ENCODE measurements at regions not wholly inside any gene's neighbourhood (a gene's known extent, or its start where the extent isn't known, plus 50 kb on each side); places are given as distances from the start of the nearest gene placed in this dataset.

DNA sequence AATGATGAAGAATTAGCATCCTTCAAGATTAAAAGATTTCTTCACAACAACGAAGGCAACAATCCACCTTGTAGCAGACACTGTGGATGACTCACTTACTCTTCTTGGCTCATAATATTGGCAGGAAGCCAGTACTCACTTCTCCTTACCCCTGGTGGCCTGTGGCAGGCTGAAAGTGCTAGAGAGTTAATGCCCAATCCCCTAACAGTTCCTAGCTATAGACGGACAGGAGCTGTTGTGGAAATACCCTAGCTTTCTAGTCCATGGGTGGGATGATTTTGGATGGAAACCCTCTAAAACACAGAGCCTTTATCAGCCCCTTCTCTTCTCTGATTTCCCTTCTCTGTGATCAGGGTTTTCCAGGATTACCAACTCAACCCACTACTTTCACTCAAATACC lies 128.6 kb upstream of the NYAP2 start (continued):
- TF ChIP-seq, protein P1, sequence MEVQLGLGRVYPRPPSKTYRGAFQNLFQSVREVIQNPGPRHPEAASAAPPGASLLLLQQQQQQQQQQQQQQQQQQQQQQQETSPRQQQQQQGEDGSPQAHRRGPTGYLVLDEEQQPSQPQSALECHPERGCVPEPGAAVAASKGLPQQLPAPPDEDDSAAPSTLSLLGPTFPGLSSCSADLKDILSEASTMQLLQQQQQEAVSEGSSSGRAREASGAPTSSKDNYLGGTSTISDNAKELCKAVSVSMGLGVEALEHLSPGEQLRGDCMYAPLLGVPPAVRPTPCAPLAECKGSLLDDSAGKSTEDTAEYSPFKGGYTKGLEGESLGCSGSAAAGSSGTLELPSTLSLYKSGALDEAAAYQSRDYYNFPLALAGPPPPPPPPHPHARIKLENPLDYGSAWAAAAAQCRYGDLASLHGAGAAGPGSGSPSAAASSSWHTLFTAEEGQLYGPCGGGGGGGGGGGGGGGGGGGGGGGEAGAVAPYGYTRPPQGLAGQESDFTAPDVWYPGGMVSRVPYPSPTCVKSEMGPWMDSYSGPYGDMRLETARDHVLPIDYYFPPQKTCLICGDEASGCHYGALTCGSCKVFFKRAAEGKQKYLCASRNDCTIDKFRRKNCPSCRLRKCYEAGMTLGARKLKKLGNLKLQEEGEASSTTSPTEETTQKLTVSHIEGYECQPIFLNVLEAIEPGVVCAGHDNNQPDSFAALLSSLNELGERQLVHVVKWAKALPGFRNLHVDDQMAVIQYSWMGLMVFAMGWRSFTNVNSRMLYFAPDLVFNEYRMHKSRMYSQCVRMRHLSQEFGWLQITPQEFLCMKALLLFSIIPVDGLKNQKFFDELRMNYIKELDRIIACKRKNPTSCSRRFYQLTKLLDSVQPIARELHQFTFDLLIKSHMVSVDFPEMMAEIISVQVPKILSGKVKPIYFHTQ (CRISPR knock-in tag; IDR thresholded peaks at IDR 0.05), result no peak
- TF ChIP-seq, protein P2, sequence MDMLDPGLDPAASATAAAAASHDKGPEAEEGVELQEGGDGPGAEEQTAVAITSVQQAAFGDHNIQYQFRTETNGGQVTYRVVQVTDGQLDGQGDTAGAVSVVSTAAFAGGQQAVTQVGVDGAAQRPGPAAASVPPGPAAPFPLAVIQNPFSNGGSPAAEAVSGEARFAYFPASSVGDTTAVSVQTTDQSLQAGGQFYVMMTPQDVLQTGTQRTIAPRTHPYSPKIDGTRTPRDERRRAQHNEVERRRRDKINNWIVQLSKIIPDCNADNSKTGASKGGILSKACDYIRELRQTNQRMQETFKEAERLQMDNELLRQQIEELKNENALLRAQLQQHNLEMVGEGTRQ (CRISPR knock-in tag; IDR thresholded peaks at IDR 0.05), result no peak
- TF ChIP-seq, protein P3, sequence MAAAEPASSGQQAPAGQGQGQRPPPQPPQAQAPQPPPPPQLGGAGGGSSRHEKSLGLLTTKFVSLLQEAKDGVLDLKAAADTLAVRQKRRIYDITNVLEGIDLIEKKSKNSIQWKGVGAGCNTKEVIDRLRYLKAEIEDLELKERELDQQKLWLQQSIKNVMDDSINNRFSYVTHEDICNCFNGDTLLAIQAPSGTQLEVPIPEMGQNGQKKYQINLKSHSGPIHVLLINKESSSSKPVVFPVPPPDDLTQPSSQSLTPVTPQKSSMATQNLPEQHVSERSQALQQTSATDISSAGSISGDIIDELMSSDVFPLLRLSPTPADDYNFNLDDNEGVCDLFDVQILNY (CRISPR knock-in tag; IDR thresholded peaks at IDR 0.05), result no peak
- TF ChIP-seq KAT7 (CRISPR knock-in tag; IDR thresholded peaks at IDR 0.05; ENCODE audit: borderline replicate concordance) (no peak), ZNF317 (CRISPR knock-in tag; IDR thresholded peaks at IDR 0.05; ENCODE audit: borderline replicate concordance, low read depth) (no peak)

DNA sequence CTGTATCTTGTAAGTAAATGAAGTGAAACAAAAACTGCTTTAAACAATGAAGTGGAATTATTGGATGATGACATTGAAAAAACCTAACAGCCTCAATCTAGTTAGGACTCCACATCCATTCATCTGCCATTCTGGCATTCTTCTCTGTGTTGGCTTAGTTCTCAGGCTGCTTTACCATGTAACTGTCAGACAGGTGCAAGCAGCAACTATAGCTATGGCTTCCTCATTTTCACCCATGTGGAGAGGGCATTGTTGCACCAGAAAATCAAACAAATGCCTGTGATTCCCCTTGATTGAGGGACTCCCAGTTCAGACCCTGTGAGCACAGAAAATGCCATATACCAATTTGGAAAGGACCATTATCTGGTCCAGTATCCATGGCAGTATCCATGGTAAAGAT lies 129.5 kb upstream of the NYAP2 start:
- ATAC-seq, result no peak
- TF ChIP-seq TCF7 (CRISPR knock-in tag; IDR thresholded peaks at IDR 0.05; ENCODE audit: low read depth), result no peak
- H3K4me1 Mint-ChIP-seq, result no peaks in the 10 kb centered on the region
- no peak overlapping the region for H3K27ac Mint-ChIP-seq
- no peak for DNase-seq (ENCODE audit: low spot score)
- H3K9me3 Mint-ChIP-seq, result peaks cover 3% of the 10 kb centered on the region; the same call in 1 of the 2 replicates
- no peak overlapping the region for H3K4me3 Mint-ChIP-seq
- ChIA-PET CTCF (no interaction called here), POLR2A (no interaction called here)
- no peaks in the 10 kb centered on the region for H3K36me3 Mint-ChIP-seq
- no peaks in the 10 kb centered on the region for H3K27me3 Mint-ChIP-seq (ENCODE audit: low read depth)

DNA sequence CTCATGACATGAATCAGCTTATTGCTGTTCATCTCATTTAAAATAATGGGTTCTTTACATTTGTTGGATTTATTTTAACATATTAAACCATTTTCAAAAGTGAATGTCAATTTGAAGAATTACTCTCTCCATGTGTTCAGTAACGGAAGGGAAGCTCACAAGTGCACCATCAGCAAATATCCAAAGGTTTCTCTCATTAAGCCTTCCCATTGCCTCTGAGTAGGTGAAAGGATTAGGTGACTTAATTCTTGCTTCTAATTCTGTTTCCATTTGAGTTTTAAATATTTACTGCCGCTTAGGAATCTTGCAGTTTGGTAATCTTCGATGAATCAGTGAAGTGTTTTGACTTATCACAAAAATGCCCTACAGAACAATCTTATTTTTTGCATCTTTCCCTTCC lies 145.1 kb upstream of the NYAP2 start:
- no peak for ATAC-seq
- Mint-ChIP-seq H3K4me3 (no peak overlapping the region), H3K9me3 (peaks cover 17% of the 10 kb centered on the region), H3K27ac (no peak overlapping the region), H3K27me3 (ENCODE audit: low read depth) (no peaks in the 10 kb centered on the region), H3K36me3 (peaks cover 10% of the 10 kb centered on the region), H3K4me1 (peaks cover 17% of the 10 kb centered on the region)
- ChIA-PET POLR2A (interaction anchor here (0.6 kb wide), 1 partner anchor 95 kb away, joined by 5 read pairs; no protein-coding TSS in a partner anchor), CTCF (no interaction called here)
- DNase-seq (ENCODE audit: low spot score), result no peak
- TF ChIP-seq, protein P2 (CRISPR knock-in tag; IDR thresholded peaks at IDR 0.05), result no peak
- no peak for TF ChIP-seq GABPB1 (CRISPR knock-in tag; IDR thresholded peaks at IDR 0.05)
- TF ChIP-seq NR2C2 (CRISPR knock-in tag; IDR thresholded peaks at IDR 0.05), result no peak
- TF ChIP-seq, protein P4, sequence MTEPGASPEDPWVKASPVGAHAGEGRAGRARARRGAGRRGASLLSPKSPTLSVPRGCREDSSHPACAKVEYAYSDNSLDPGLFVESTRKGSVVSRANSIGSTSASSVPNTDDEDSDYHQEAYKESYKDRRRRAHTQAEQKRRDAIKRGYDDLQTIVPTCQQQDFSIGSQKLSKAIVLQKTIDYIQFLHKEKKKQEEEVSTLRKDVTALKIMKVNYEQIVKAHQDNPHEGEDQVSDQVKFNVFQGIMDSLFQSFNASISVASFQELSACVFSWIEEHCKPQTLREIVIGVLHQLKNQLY (CRISPR knock-in tag; IDR thresholded peaks at IDR 0.05), result no peak
- no peak for TF ChIP-seq NFATC4 (CRISPR knock-in tag; IDR thresholded peaks at IDR 0.05)
- TF ChIP-seq, protein P5, sequence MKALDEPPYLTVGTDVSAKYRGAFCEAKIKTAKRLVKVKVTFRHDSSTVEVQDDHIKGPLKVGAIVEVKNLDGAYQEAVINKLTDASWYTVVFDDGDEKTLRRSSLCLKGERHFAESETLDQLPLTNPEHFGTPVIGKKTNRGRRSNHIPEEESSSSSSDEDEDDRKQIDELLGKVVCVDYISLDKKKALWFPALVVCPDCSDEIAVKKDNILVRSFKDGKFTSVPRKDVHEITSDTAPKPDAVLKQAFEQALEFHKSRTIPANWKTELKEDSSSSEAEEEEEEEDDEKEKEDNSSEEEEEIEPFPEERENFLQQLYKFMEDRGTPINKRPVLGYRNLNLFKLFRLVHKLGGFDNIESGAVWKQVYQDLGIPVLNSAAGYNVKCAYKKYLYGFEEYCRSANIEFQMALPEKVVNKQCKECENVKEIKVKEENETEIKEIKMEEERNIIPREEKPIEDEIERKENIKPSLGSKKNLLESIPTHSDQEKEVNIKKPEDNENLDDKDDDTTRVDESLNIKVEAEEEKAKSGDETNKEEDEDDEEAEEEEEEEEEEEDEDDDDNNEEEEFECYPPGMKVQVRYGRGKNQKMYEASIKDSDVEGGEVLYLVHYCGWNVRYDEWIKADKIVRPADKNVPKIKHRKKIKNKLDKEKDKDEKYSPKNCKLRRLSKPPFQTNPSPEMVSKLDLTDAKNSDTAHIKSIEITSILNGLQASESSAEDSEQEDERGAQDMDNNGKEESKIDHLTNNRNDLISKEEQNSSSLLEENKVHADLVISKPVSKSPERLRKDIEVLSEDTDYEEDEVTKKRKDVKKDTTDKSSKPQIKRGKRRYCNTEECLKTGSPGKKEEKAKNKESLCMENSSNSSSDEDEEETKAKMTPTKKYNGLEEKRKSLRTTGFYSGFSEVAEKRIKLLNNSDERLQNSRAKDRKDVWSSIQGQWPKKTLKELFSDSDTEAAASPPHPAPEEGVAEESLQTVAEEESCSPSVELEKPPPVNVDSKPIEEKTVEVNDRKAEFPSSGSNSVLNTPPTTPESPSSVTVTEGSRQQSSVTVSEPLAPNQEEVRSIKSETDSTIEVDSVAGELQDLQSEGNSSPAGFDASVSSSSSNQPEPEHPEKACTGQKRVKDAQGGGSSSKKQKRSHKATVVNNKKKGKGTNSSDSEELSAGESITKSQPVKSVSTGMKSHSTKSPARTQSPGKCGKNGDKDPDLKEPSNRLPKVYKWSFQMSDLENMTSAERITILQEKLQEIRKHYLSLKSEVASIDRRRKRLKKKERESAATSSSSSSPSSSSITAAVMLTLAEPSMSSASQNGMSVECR (CRISPR knock-in tag; IDR thresholded peaks at IDR 0.05; ENCODE audit: borderline replicate concordance), result no peak
- TF ChIP-seq, protein P6, sequence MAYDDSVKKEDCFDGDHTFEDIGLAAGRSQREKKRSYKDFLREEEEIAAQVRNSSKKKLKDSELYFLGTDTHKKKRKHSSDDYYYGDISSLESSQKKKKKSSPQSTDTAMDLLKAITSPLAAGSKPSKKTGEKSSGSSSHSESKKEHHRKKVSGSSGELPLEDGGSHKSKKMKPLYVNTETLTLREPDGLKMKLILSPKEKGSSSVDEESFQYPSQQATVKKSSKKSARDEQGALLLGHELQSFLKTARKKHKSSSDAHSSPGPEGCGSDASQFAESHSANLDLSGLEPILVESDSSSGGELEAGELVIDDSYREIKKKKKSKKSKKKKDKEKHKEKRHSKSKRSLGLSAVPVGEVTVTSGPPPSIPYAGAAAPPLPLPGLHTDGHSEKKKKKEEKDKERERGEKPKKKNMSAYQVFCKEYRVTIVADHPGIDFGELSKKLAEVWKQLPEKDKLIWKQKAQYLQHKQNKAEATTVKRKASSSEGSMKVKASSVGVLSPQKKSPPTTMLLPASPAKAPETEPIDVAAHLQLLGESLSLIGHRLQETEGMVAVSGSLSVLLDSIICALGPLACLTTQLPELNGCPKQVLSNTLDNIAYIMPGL (CRISPR knock-in tag; IDR thresholded peaks at IDR 0.05), result no peak
- no peak for TF ChIP-seq SP1 (CRISPR knock-in tag; conservative IDR thresholded peaks at IDR 0.05)
- TF ChIP-seq NFYB (CRISPR knock-in tag; conservative IDR thresholded peaks at IDR 0.05; ENCODE audit: low read depth), result no peak
- no peak for TF ChIP-seq ESRRA (CRISPR knock-in tag; IDR thresholded peaks at IDR 0.05; ENCODE audit: borderline replicate concordance)
- TF ChIP-seq, protein P7, sequence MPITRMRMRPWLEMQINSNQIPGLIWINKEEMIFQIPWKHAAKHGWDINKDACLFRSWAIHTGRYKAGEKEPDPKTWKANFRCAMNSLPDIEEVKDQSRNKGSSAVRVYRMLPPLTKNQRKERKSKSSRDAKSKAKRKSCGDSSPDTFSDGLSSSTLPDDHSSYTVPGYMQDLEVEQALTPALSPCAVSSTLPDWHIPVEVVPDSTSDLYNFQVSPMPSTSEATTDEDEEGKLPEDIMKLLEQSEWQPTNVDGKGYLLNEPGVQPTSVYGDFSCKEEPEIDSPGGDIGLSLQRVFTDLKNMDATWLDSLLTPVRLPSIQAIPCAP (CRISPR knock-in tag; IDR thresholded peaks at IDR 0.05), result no peak
- no peak for TF ChIP-seq TEAD4 (CRISPR knock-in tag; IDR thresholded peaks at IDR 0.05)
- TF ChIP-seq MXD4 (CRISPR knock-in tag; IDR thresholded peaks at IDR 0.05; ENCODE audit: borderline replicate concordance), result no peak
- no peak for TF ChIP-seq ZNF138 (CRISPR knock-in tag; conservative IDR thresholded peaks at IDR 0.05)
- TF ChIP-seq OVOL2 (CRISPR knock-in tag; IDR thresholded peaks at IDR 0.05; ENCODE audit: borderline replicate concordance), result no peak
- no peak for TF ChIP-seq ZBTB21 (CRISPR knock-in tag; IDR thresholded peaks at IDR 0.05; ENCODE audit: borderline replicate concordance)

Data from WTC11 (cell line).